ENCODE measurements at regions not wholly inside any gene's neighbourhood (a gene's known extent, or its start where the extent isn't known, plus 50 kb on each side); places are given as distances from the start of the nearest gene placed in this dataset.

DNA sequence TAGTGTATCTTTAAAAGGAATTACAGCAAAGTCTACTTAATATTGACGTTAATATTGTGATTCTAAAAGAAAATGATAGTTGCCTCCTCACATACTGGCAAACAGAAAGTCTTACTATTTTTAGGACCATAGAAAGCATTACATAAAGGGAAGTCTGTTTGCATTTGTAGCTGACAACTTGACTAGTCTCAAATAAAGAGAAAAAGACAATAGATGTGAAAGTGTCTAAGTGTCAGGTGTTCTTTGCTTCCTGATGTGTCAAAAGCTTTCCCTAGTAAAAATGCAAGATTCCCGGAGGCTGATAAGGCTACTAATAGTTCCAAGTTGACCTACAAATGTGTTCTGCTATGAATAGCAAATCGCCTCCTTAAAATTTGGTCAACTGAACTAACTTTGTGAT is 259.7 kb downstream of the CDH10 start:
- H3K27ac ChIP-seq (ENCODE audit: low read depth, low read length), result no peak overlapping the region
- H3K27me3 ChIP-seq (ENCODE audit: insufficient read depth, low read length), result no peaks in the 10 kb centered on the region
- H3K79me2 ChIP-seq (ENCODE audit: control insufficient read depth, insufficient read depth, low read length, unreplicated experiment), result no peaks in the 10 kb centered on the region
- no peaks in the 10 kb centered on the region for H3K4me1 ChIP-seq (ENCODE audit: control insufficient read depth, insufficient read depth, low read length, unreplicated experiment)
- H3K4me3 ChIP-seq (ENCODE audit: low read depth, low read length), result no peak overlapping the region
- no peak overlapping the region for H2AFZ ChIP-seq (ENCODE audit: low read length, unreplicated experiment)
- H3K36me3 ChIP-seq (ENCODE audit: insufficient read depth, low read length), result no peaks in the 10 kb centered on the region

DNA sequence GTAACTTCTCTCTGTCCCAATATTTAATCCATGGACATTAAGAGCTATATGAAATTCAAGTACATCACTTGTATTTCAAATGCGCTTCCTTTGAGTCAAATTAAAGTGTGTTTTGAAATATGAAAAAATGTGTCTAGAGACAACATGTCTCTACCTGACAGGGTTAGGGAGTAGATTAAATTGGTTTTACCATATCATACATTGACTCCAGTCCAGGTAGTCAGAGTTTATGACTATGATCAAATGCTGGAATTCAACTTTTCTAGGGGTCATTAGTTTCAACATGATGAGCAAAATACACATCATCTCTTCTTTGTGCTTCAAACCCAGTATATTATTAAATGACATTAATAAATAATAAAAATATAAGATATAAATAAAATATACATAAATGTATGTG is 259.2 kb downstream of the CDH10 start:
- Histone ChIP-seq H3K27ac (ENCODE audit: low read depth, low read length) (no peak overlapping the region), H3K36me3 (ENCODE audit: insufficient read depth, low read length) (no peaks in the 10 kb centered on the region), H3K27me3 (ENCODE audit: insufficient read depth, low read length) (no peaks in the 10 kb centered on the region), H3K4me1 (ENCODE audit: control insufficient read depth, insufficient read depth, low read length, unreplicated experiment) (no peaks in the 10 kb centered on the region), H2AFZ (ENCODE audit: low read length, unreplicated experiment) (no peak overlapping the region), H3K4me3 (ENCODE audit: low read depth, low read length) (no peak overlapping the region), H3K79me2 (ENCODE audit: control insufficient read depth, insufficient read depth, low read length, unreplicated experiment) (no peaks in the 10 kb centered on the region)

DNA sequence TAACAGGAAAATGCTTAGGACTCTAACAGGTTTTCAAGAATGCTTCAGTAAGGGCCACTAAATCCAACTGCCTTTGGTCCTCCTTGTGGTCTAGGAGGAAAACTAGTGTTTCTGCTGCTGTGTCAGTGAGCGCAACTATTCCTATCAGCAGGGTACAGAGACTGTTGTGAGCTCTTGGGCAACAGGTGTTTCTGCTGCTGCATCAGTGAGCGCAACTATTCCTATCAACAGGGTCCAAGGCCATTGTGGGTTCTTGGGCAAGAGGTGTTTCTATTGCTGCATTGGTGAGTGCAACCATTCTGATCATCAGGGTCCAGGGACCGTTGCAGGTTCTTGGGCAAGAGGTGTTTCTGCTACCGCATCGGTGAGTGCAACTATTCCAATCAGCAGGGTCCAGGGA is 256.3 kb downstream of the CDH10 start:
- H3K27ac ChIP-seq (ENCODE audit: low read depth, low read length), result no peak overlapping the region
- H3K4me3 ChIP-seq (ENCODE audit: low read depth, low read length), result no peak overlapping the region
- no peaks in the 10 kb centered on the region for H3K36me3 ChIP-seq (ENCODE audit: insufficient read depth, low read length)
- no peaks in the 10 kb centered on the region for H3K27me3 ChIP-seq (ENCODE audit: insufficient read depth, low read length)
- H2AFZ ChIP-seq (ENCODE audit: low read length, unreplicated experiment), result no peak overlapping the region
- no peaks in the 10 kb centered on the region for H3K79me2 ChIP-seq (ENCODE audit: control insufficient read depth, insufficient read depth, low read length, unreplicated experiment)
- no peaks in the 10 kb centered on the region for H3K4me1 ChIP-seq (ENCODE audit: control insufficient read depth, insufficient read depth, low read length, unreplicated experiment)

DNA sequence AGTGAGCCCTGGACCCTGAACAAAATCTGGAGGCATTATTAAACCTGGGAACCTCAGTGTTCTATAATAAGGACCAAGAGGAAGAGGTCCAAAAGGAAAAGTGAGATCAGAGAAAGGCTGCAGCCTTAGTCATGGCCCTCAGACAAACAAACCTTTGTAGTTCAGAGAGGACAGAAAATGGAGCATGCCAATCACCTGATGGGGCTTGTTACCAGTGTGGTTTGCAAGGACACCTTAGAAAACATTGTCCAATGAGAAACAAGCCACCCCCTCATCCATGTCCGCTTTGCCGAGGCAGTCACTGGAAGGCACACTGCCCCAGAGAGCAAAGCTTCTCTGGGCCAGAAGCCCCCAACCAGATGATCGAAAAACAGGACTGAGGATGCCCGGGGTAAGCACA is 254.8 kb downstream of the CDH10 start:
- Histone ChIP-seq H3K4me1 (ENCODE audit: control insufficient read depth, insufficient read depth, low read length, unreplicated experiment) (no peaks in the 10 kb centered on the region), H3K36me3 (ENCODE audit: insufficient read depth, low read length) (no peaks in the 10 kb centered on the region), H3K27me3 (ENCODE audit: insufficient read depth, low read length) (no peaks in the 10 kb centered on the region), H2AFZ (ENCODE audit: low read length, unreplicated experiment) (no peak overlapping the region), H3K4me3 (ENCODE audit: low read depth, low read length) (no peak overlapping the region), H3K27ac (ENCODE audit: low read depth, low read length) (no peak overlapping the region), H3K79me2 (ENCODE audit: control insufficient read depth, insufficient read depth, low read length, unreplicated experiment) (no peaks in the 10 kb centered on the region)

DNA sequence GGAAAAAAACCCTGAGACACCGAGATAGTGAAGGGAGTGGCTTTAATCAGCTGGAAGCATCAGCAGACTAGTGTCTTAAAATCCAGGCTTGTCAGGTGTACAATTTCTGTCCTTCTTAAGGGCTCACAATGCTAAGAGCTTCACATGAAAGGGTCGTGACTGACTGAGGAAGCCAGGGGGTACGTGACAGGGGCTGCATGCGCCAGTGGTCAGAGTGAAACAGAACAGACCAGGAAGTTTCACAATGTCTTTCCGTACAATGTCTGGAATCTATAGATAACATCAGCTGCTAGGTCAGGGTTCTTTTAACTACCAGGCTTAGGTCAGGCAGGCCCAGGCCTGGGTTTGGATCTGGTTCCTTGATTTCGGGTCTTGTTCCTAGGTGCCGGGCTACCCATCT is 253.0 kb downstream of the CDH10 start:
- no peaks in the 10 kb centered on the region for H3K4me1 ChIP-seq (ENCODE audit: control insufficient read depth, insufficient read depth, low read length, unreplicated experiment)
- no peak overlapping the region for H3K27ac ChIP-seq (ENCODE audit: low read depth, low read length)
- H2AFZ ChIP-seq (ENCODE audit: low read length, unreplicated experiment), result no peak overlapping the region
- H3K36me3 ChIP-seq (ENCODE audit: insufficient read depth, low read length), result no peaks in the 10 kb centered on the region
- no peaks in the 10 kb centered on the region for H3K79me2 ChIP-seq (ENCODE audit: control insufficient read depth, insufficient read depth, low read length, unreplicated experiment)
- no peak overlapping the region for H3K4me3 ChIP-seq (ENCODE audit: low read depth, low read length)
- H3K27me3 ChIP-seq (ENCODE audit: insufficient read depth, low read length), result no peaks in the 10 kb centered on the region

DNA sequence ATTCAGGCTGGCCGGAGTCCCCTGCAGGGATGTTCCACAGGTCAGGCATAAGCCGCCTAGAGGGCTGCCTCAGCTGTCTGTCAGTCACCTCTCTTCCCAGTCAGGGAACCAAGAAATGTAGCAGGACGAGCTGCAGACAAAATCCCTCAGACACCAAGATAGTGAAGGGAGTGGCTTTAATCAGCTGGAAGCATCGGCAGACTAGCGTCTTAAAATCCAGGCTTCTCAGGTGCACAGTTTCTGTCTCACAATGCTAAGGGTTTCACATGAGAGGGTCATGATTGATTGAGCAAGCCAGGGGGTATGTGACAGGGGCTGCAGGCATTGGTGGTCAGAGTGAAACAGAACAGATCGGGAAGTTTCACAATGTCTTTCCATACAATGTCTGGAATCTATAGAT is 247.2 kb downstream of the CDH10 start:
- Histone ChIP-seq H3K4me1 (ENCODE audit: control insufficient read depth, insufficient read depth, low read length, unreplicated experiment) (no peaks in the 10 kb centered on the region), H3K4me3 (ENCODE audit: low read depth, low read length) (no peak overlapping the region), H3K27ac (ENCODE audit: low read depth, low read length) (no peak overlapping the region), H3K27me3 (ENCODE audit: insufficient read depth, low read length) (no peaks in the 10 kb centered on the region), H2AFZ (ENCODE audit: low read length, unreplicated experiment) (no peak overlapping the region), H3K36me3 (ENCODE audit: insufficient read depth, low read length) (no peaks in the 10 kb centered on the region), H3K79me2 (ENCODE audit: control insufficient read depth, insufficient read depth, low read length, unreplicated experiment) (no peaks in the 10 kb centered on the region)

DNA sequence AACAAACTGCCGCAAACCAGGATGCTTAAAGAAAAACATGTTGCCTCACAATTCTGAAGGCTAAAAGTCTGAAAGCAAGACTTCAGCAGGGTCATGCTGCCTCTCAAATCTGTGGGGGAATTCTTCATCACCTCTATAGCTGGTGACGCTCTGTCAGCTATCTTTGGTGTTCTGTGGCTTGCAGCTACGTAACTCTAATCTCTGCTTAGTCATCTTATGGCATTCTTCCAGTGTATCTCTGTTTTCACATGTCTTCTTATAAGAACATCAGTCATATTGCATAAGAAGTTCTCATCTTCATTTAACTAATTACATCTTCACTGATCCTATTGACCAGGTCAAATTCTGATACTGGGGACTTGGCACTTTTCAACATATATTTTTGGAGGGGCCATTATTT is 243.0 kb downstream of the CDH10 start:
- Histone ChIP-seq H3K4me1 (ENCODE audit: control insufficient read depth, insufficient read depth, low read length, unreplicated experiment) (no peaks in the 10 kb centered on the region), H3K4me3 (ENCODE audit: low read depth, low read length) (no peak overlapping the region), H3K36me3 (ENCODE audit: insufficient read depth, low read length) (no peaks in the 10 kb centered on the region), H2AFZ (ENCODE audit: low read length, unreplicated experiment) (no peak overlapping the region), H3K79me2 (ENCODE audit: control insufficient read depth, insufficient read depth, low read length, unreplicated experiment) (no peaks in the 10 kb centered on the region), H3K27me3 (ENCODE audit: insufficient read depth, low read length) (no peaks in the 10 kb centered on the region), H3K27ac (ENCODE audit: low read depth, low read length) (no peak overlapping the region)

DNA sequence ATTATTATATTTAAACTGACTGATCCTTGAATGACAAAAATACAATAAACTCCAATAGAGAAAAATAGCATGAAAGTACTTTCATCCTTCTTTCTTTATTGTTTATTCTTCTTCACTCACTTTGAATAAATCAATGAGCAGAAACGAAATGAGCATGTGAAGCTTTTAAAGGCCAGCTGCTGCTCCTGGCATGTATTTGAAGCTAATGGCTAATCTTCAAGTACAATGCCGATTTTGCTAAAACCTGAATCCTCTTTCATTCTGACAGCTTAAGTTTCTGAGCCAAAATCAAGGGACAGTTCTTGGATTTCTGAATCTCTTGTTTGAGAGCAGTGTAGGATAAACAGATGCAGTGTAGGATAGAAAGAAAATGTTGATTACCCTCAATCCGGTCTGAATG is 237.3 kb downstream of the CDH10 start:
- H3K79me2 ChIP-seq (ENCODE audit: control insufficient read depth, insufficient read depth, low read length, unreplicated experiment), result no peaks in the 10 kb centered on the region
- H3K4me1 ChIP-seq (ENCODE audit: control insufficient read depth, insufficient read depth, low read length, unreplicated experiment), result no peaks in the 10 kb centered on the region
- H3K27ac ChIP-seq (ENCODE audit: low read depth, low read length), result no peak overlapping the region
- no peak overlapping the region for H2AFZ ChIP-seq (ENCODE audit: low read length, unreplicated experiment)
- H3K27me3 ChIP-seq (ENCODE audit: insufficient read depth, low read length), result no peaks in the 10 kb centered on the region
- H3K36me3 ChIP-seq (ENCODE audit: insufficient read depth, low read length), result no peaks in the 10 kb centered on the region
- H3K4me3 ChIP-seq (ENCODE audit: low read depth, low read length), result no peak overlapping the region

DNA sequence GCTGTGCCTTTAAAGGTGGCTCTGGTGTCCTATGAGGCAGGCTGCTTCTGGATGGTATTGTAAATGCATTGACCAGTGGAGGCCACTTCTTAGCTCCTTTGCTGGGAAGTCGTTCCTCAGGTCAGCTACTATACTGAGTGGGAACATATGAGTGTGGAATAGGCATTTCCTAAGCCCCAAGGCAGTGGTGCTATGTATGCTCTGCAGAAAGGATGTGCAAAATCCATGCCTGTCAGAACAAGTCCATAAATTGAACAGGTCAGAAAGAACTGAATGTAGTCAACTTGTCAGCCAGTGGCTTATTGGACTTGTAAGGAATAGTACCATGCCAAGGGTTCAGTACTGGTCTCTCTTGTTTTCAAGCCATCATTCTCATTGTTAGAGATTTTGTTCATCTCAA is 216.4 kb downstream of the CDH10 start:
- no peak overlapping the region for H3K27ac ChIP-seq (ENCODE audit: low read depth, low read length)
- no peaks in the 10 kb centered on the region for H3K27me3 ChIP-seq (ENCODE audit: insufficient read depth, low read length)
- no peak overlapping the region for H3K4me3 ChIP-seq (ENCODE audit: low read depth, low read length)
- no peak overlapping the region for H2AFZ ChIP-seq (ENCODE audit: low read length, unreplicated experiment)
- H3K36me3 ChIP-seq (ENCODE audit: insufficient read depth, low read length), result no peaks in the 10 kb centered on the region
- H3K4me1 ChIP-seq (ENCODE audit: control insufficient read depth, insufficient read depth, low read length, unreplicated experiment), result no peaks in the 10 kb centered on the region
- no peaks in the 10 kb centered on the region for H3K79me2 ChIP-seq (ENCODE audit: control insufficient read depth, insufficient read depth, low read length, unreplicated experiment)

DNA sequence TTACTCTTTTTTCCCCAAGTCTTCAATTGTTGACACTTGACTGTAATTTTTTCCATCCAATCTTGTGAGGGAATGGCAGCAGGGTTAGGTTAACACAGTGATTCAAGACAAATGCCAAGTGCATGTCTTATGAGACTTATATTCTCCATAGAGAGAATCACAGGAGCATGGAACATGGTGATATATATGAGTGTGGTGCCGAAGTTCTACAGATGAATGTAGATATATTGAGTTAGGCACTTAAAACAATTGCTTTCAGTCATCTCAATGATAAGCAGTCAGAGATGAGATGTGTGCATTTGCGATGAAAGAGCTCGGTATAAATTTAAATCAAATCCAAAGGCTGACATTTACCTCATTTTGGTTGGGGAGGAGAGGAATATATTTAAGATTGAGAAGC is 211.2 kb downstream of the CDH10 start:
- Histone ChIP-seq H3K4me1 (ENCODE audit: control insufficient read depth, insufficient read depth, low read length, unreplicated experiment) (no peaks in the 10 kb centered on the region), H3K79me2 (ENCODE audit: control insufficient read depth, insufficient read depth, low read length, unreplicated experiment) (no peaks in the 10 kb centered on the region), H3K36me3 (ENCODE audit: insufficient read depth, low read length) (no peaks in the 10 kb centered on the region), H3K4me3 (ENCODE audit: low read depth, low read length) (no peak overlapping the region), H2AFZ (ENCODE audit: low read length, unreplicated experiment) (no peak overlapping the region), H3K27me3 (ENCODE audit: insufficient read depth, low read length) (no peaks in the 10 kb centered on the region), H3K27ac (ENCODE audit: low read depth, low read length) (no peak overlapping the region)

All from ACC112 (cell line).